Retinal pigment epithelial cell (primary cell): ENCODE measurements at regions not wholly inside any gene's neighbourhood (a gene's known extent, or its start where the extent isn't known, plus 50 kb on each side); places are given as distances from the start of the nearest gene placed in this dataset.

Experiments used
- DNase-seq: peaks from one replicate; pipeline ENCODE4 v3.0.0-alpha.2; 2010; ENCODE audit warnings: low read depth
- H3K4me3 ChIP-seq: 2 replicates; pipeline ENCODE4 v1.5.1; 2011; ENCODE audit warnings: mild to moderate bottlenecking, low read length, control low read depth, moderate library complexity
- CTCF ChIP-seq: conservative IDR thresholded peaks from 2 replicates; pipeline ENCODE4 v1.5.1; 2011; ENCODE audit warnings: low read depth, low read length, control low read depth, inconsistent platforms

GRCh38 chr5:31033295-31033694 lies 160.2 kb upstream of the CDH6 start:
- H3K4me3 ChIP-seq: no peak overlapping the region
- TF ChIP-seq CTCF: no peak
- DNase-seq: no peak

GRCh38 chr5:31029925-31030324 lies 163.6 kb upstream of the CDH6 start:
- peak; percentile 9 for TF ChIP-seq CTCF
- no peak for DNase-seq
- H3K4me3 ChIP-seq: no peak overlapping the region

- TF ChIP-seq CTCF: no peak
- H3K4me3 ChIP-seq: no peak overlapping the region
- no peak for DNase-seq
Observed at GRCh38 chr5:31027721-31028120, 165.8 kb upstream of the CDH6 start.

GRCh38 chr5:31023105-31023504 lies 170.4 kb upstream of the CDH6 start:
- no peak for TF ChIP-seq CTCF
- H3K4me3 ChIP-seq: no peak overlapping the region
- DNase-seq: no peak

- DNase-seq: peak; percentile 66
- no peak for TF ChIP-seq CTCF
Observed at GRCh38 chr5:31021181-31021624, 172.3 kb upstream of the CDH6 start.

GRCh38 chr5:31008231-31008630 lies 185.3 kb upstream of the CDH6 start:
- H3K4me3 ChIP-seq: no peak overlapping the region
- TF ChIP-seq CTCF: no peak

More at GRCh38 chr5:31021181-31021624, 172.3 kb upstream of the CDH6 start:
- no peak overlapping the region for H3K4me3 ChIP-seq

GRCh38 chr5:31007672-31008071 lies 185.8 kb upstream of the CDH6 start:
- H3K4me3 ChIP-seq: no peak overlapping the region
- DNase-seq: no peak
- no peak for TF ChIP-seq CTCF

More at GRCh38 chr5:31008231-31008630, 185.3 kb upstream of the CDH6 start:
- DNase-seq: no peak
